GM21423 (cell line): ENCODE measurements at regions not wholly inside any gene's neighbourhood (a gene's known extent, or its start where the extent isn't known, plus 50 kb on each side); places are given as distances from the start of the nearest gene placed in this dataset.

Experiments
- ATAC-seq: cut with Tn5 transposase; IDR thresholded peaks from one replicate; pipeline ENCODE4 v1.9.1; 2021; ENCODE audit warnings: mild to moderate bottlenecking, moderate library complexity; ENCODE audit not compliant: unreplicated experiment

DNA sequence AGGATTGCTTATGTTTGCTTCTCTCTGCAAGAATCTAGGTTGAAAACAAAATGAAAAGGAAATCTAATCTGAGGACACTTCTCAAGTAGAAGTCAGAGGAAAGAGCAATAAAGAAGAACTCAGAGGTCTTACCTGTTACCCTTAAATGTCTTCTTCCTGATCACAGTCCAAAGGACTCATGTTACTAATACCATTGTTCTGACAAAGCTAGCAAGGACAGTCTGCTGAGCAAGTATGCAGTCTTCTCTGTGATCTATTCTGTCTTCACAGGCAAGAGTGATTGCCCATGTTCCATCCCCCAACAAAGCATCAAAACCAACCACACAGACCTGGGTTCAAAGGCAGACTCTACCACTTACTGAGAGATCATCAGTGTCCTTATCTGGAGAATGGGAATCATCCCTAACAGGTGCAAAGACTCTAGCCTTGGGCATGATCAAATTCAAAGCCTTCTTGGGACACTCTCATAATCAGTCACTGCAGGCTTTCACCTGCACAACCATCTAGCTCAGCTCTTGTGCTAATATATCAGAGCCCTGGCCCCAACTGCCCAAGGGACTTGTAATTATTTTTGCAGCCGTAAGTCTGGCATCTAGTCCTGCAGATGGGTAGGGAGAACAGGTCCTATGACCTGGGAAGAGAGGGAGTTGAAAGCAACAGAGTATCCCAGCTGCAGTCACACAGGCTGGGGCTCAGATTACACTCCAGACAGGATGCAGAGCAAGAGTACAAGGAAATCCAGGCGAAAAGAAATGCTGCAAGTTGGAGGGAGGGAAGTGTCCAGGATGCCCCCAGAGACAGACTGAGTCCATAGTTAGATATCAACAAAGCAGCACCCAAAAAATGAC is 97.9 kb upstream of the NUDT4 start:
- ATAC-seq, result no peak

GRCh38 chr12:93287149-93287548 is 90.6 kb upstream of the NUDT4 start:
- no peak for ATAC-seq

DNA sequence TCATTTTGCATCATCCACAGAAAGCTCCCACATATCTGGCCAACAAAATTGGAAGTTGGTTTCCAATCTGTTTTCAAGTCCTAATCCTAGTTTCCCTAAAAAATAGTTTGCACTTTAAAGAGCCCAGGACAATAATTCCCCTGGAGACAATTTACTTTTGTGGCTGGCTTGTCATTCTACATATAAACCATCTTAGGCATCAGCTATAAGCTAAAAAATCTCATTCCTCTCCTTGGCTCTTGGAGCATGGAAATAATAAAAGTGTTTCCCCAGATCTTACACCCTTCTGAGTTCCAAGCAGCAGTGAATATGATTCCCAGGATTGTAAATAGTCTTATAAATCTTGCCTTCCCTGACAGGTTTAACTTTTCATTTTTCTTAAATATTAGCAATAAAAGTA is 89.1 kb upstream of the NUDT4 start:
- ATAC-seq, result no peak

GRCh38 chr12:93290391-93290790 is 87.3 kb upstream of the NUDT4 start:
- ATAC-seq, result no peak

- no peak for ATAC-seq
These were observed 85.5 kb upstream of the NUDT4 start for GRCh38 chr12:93292213-93292612.

DNA sequence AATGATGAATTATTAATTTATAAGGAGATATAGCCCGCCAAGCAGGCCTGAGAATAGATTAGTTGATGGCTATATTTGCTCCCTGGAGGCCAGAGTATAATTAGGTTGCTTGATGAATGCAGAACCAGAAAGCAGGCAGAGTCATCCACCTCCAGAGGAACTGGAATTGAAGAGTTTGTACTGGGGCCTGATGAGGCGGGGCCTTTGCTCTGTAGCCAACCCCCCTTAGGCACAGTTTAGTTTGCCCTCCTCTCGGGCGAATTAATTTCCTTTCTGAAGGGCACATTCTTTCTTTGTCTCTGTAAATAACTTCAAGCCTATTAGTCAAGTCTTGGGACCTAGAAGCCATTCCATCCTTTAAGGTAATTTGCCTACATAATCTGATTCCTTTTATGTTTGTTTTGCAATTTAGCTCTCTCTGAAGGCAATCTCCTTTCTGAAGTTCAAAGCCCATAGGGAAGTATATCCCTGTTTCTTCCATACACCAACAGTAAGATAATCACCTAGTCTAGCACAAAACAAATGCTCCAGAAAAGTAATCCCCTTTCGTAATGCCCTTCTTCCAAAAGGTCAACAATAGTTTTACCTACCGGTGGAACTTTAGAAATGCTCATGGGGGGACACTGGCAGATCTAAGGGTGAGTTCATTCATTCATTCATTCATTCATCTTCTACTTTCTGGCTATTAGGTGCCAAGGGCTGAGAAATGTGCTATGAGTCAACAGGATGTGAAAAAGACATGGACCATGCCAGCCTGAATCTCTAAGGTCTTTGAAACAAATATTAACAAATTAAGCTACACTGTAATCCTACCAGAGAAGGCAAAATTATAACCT is 84.8 kb upstream of the NUDT4 start:
- ATAC-seq, result no peak

- ATAC-seq, result peak; percentile 89
These were observed 80.7 kb upstream of the NUDT4 start for GRCh38 chr12:93297032-93297431.

DNA sequence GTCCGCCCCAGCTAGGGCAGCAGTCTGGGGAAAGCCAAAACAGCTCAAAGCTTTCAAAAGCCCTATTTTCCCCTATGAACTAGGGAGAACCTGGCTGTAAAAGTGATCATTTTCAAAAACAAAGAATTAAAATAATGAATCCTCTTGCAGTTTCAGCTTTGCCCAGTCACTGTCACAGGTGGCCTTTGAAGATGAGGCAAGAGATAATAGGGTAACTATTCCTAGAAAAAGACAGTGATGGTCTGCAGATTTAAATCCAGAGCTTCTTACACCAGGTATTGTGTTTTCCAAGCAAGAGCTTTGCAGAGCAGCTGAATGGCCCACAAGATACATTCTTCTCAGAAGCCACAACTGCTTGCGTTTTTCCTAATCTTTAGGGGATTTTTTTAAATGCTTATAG is 80.2 kb upstream of the NUDT4 start:
- ATAC-seq, result no peak

- ATAC-seq, result no peak
These were observed 78.4 kb upstream of the NUDT4 start for GRCh38 chr12:93299262-93299846.

- no peak for ATAC-seq
These were observed 77.1 kb upstream of the NUDT4 start for GRCh38 chr12:93300611-93301021.

GRCh38 chr12:93302331-93303229 is 75.1 kb upstream of the NUDT4 start:
- no peak for ATAC-seq

- no peak for ATAC-seq
These were observed 71.1 kb upstream of the NUDT4 start for GRCh38 chr12:93306636-93307035.

- ATAC-seq, result no peak
These were observed 69.4 kb upstream of the NUDT4 start for GRCh38 chr12:93308281-93308680.

GRCh38 chr12:93311827-93312226 is 65.9 kb upstream of the NUDT4 start:
- ATAC-seq, result no peak

- no peak for ATAC-seq
These were observed 63.6 kb upstream of the NUDT4 start for GRCh38 chr12:93314177-93314497.

- ATAC-seq, result no peak
These were observed 62.3 kb upstream of the NUDT4 start for GRCh38 chr12:93315385-93315906.

DNA sequence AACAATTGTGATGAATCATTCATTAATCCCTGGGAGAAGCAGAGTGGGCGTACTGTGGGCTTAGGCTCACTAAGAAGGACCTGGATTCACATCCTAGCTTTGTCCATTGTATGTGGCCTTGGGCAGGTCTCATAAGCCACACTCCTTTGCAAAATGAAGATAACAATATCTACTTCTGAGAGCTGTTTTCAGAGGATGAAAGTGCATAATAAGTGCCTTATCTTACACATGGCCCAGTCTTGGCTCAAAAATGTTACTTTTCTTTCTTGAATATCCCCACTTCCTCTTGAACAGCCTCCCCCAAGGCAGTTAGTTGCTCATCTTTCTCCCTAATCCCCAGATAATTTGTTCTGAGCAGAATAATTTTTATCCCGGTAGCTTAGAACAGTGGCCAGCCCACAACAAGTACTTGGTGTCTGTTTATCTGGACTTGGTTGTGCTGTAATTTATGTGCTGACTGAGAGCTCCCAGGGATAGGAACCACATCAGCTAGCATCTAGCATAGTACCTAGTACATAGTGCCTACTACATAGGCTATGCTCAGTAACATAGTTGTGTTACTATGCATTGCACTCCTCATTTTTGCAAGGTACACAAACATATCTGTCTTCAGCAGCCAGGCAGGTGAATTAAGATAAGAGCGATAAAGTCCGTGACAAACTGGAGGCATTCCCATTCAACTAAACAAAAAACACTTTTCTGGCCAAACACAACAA is 61.7 kb upstream of the NUDT4 start:
- no peak for ATAC-seq

GRCh38 chr12:93316623-93316971 is 61.1 kb upstream of the NUDT4 start:
- ATAC-seq, result no peak

- no peak for ATAC-seq
These were observed 60.5 kb upstream of the NUDT4 start for GRCh38 chr12:93317227-93317626.
